Spinal cord (tissue), 9 donors: ENCODE measurements at regions not wholly inside any gene's neighbourhood (a gene's known extent, or its start where the extent isn't known, plus 50 kb on each side); places are given as distances from the start of the nearest gene placed in this dataset.

Source experiments
- DNase-seq, 6 donors: peaks; one replicate each; pipeline versions ENCODE4 v3.0.0 to v3.0.0-alpha.2; 2013 to 2015; ENCODE audit warnings: low spot score in 6 of 6, low read depth in 4 of 6
- H3K27ac ChIP-seq: one replicate; pipeline ENCODE4 v1.5.1; 2013; ENCODE audit warnings: low read depth, low read length, control low read depth
- H3K27me3 ChIP-seq: one replicate; pipeline ENCODE4 v1.6.1; 2013; ENCODE audit warnings: low read length; ENCODE audit not compliant: control insufficient read depth, insufficient read depth
- H3K36me3 ChIP-seq: one replicate; pipeline ENCODE4 v1.6.1; 2013; ENCODE audit warnings: low read length; ENCODE audit not compliant: control insufficient read depth, insufficient read depth
- H3K4me1 ChIP-seq: one replicate; pipeline ENCODE4 v1.6.1; 2013; ENCODE audit warnings: low read length; ENCODE audit not compliant: control insufficient read depth, insufficient read depth
- H3K4me3 ChIP-seq: one replicate; pipeline ENCODE4 v1.5.1; 2013; ENCODE audit warnings: low read depth, low read length, control low read depth
- H3K9me3 ChIP-seq: one replicate; pipeline ENCODE4 v1.6.1; 2013; ENCODE audit warnings: low read length; ENCODE audit not compliant: control insufficient read depth, insufficient read depth
- WGBS: methylation state at CpG from one replicate; pipeline ENCODE4 v1.1.5; 2013; ENCODE audit warnings: missing lambda C conversion rate; ENCODE audit not compliant: insufficient coverage; 5-methylcytosine and 5-hydroxymethylcytosine counted together
- donor health status: healthy.

- Histone ChIP-seq H3K36me3 (no peaks in the 10 kb centered on the region), H3K4me3 (no peak overlapping the region), H3K9me3 (no peaks in the 10 kb centered on the region), H3K4me1 (no peaks in the 10 kb centered on the region), H3K27me3 (no peaks in the 10 kb centered on the region), H3K27ac (no peak overlapping the region)
- WGBS, result 100% methylated on average over 2 of the region's 5 CpGs
- DNase-seq, result no peak
These were observed 405.3 kb downstream of the PPP4R3C start for GRCh38 chrX:27057883-27058282.

GRCh38 chrX:27039332-27039731 is 423.8 kb downstream of the PPP4R3C start:
- Histone ChIP-seq H3K9me3 (no peaks in the 10 kb centered on the region), H3K27ac (no peak overlapping the region), H3K4me3 (no peak overlapping the region), H3K4me1 (no peaks in the 10 kb centered on the region), H3K36me3 (no peaks in the 10 kb centered on the region), H3K27me3 (no peaks in the 10 kb centered on the region)
- no CpG with 5 or more reads among the region's 1 CpG for WGBS
- DNase-seq, result no peak

- WGBS, result 20% methylated on average over 1 of the region's 5 CpGs
- DNase-seq, result peak in 1 of 6 donors; percentile 11
- Histone ChIP-seq H3K27ac (no peak overlapping the region), H3K36me3 (no peaks in the 10 kb centered on the region), H3K9me3 (no peaks in the 10 kb centered on the region), H3K27me3 (no peaks in the 10 kb centered on the region), H3K4me3 (no peak overlapping the region), H3K4me1 (no peaks in the 10 kb centered on the region)
These were observed 454.7 kb downstream of the PPP4R3C start for GRCh38 chrX:27008486-27008885.

- DNase-seq, result no peak
- Histone ChIP-seq H3K27ac (no peak overlapping the region), H3K4me1 (no peaks in the 10 kb centered on the region), H3K9me3 (no peaks in the 10 kb centered on the region), H3K4me3 (no peak overlapping the region), H3K27me3 (no peaks in the 10 kb centered on the region), H3K36me3 (no peaks in the 10 kb centered on the region)
- WGBS, result no CpG with 5 or more reads among the region's 1 CpG
These were observed 463.5 kb downstream of the PPP4R3C start for GRCh38 chrX:26999634-27000033.

GRCh38 chrX:26958261-26958660 is 504.9 kb downstream of the PPP4R3C start:
- 83% methylated on average over 1 of the region's 3 CpGs for WGBS
- no peaks in the 10 kb centered on the region for H3K27me3 ChIP-seq
- H3K4me3 ChIP-seq, result no peak overlapping the region

GRCh38 chrX:26954029-26954428 is 509.1 kb downstream of the PPP4R3C start:
- Histone ChIP-seq H3K9me3 (no peaks in the 10 kb centered on the region), H3K27me3 (no peaks in the 10 kb centered on the region), H3K4me3 (no peak overlapping the region), H3K27ac (no peak overlapping the region), H3K36me3 (no peaks in the 10 kb centered on the region), H3K4me1 (no peaks in the 10 kb centered on the region)
- DNase-seq, result no peak
- no CpG with 5 or more reads among the region's 2 CpGs for WGBS

More at GRCh38 chrX:26958261-26958660, 504.9 kb downstream of the PPP4R3C start:
- H3K9me3 ChIP-seq, result no peaks in the 10 kb centered on the region
- no peak for DNase-seq
- no peaks in the 10 kb centered on the region for H3K36me3 ChIP-seq
- H3K27ac ChIP-seq, result no peak overlapping the region
- H3K4me1 ChIP-seq, result no peaks in the 10 kb centered on the region

- Histone ChIP-seq H3K4me1 (no peaks in the 10 kb centered on the region), H3K4me3 (no peak overlapping the region), H3K9me3 (peaks cover 3% of the 10 kb centered on the region), H3K27me3 (no peaks in the 10 kb centered on the region), H3K36me3 (no peaks in the 10 kb centered on the region), H3K27ac (no peak overlapping the region)
- no CpG with 5 or more reads among the region's 2 CpGs for WGBS
- no peak for DNase-seq
These were observed 510.9 kb downstream of the PPP4R3C start for GRCh38 chrX:26952213-26952612.

- Histone ChIP-seq H3K27me3 (no peaks in the 10 kb centered on the region), H3K4me3 (no peak overlapping the region), H3K9me3 (no peaks in the 10 kb centered on the region), H3K36me3 (no peaks in the 10 kb centered on the region), H3K27ac (no peak overlapping the region), H3K4me1 (no peaks in the 10 kb centered on the region)
- WGBS, result no CpG with 5 or more reads among the region's 2 CpGs
- no peak for DNase-seq
These were observed 535.7 kb downstream of the PPP4R3C start for GRCh38 chrX:26927419-26927818.

- no peak for DNase-seq
- Histone ChIP-seq H3K27me3 (no peaks in the 10 kb centered on the region), H3K9me3 (no peaks in the 10 kb centered on the region), H3K36me3 (no peaks in the 10 kb centered on the region), H3K27ac (no peak overlapping the region), H3K4me3 (no peak overlapping the region), H3K4me1 (no peaks in the 10 kb centered on the region)
These were observed 538.1 kb downstream of the PPP4R3C start for GRCh38 chrX:26925088-26925487.

GRCh38 chrX:26922278-26922677 is 540.9 kb downstream of the PPP4R3C start:
- H3K9me3 ChIP-seq, result no peaks in the 10 kb centered on the region
- no peak overlapping the region for H3K4me3 ChIP-seq
- WGBS, result 100% methylated on average over 1 of the region's 3 CpGs
- peak in 2 of 6 donors; percentile 3 for DNase-seq
- no peaks in the 10 kb centered on the region for H3K36me3 ChIP-seq
- no peaks in the 10 kb centered on the region for H3K27me3 ChIP-seq
- no peak overlapping the region for H3K27ac ChIP-seq
- H3K4me1 ChIP-seq, result no peaks in the 10 kb centered on the region
